ENCODE measurements at regions not wholly inside any gene's neighbourhood (a gene's known extent, or its start where the extent isn't known, plus 50 kb on each side); places are given as distances from the start of the nearest gene placed in this dataset.
A peak's percentile ranks its signal among the peaks of the same experiment; 100 is the strongest.

GRCh38 chr3:72698154-72698917, 149.9 kb downstream of the SHQ1 start:
- ATAC-seq (no peak), DNase-seq (no peak)
- Mint-ChIP-seq H3K4me3 (no peak overlapping the region), H3K4me1 (no peaks in the 10 kb centered on the region), H3K27ac (no peak overlapping the region), H3K27me3 (no peaks in the 10 kb centered on the region), H3K36me3 (ENCODE audit: low read depth) (no peaks in the 10 kb centered on the region), H3K9me3 (ENCODE audit: low read depth) (no peaks in the 10 kb centered on the region)
- CTCF ChIA-PET, result interaction anchor here (0.7 to 1.1 kb wide), 3 partner anchors 32 to 572 kb away, joined by 3 to 4 read pairs (median 3); no protein-coding TSS in a partner anchor
- POLR2A ChIA-PET, result no interaction called here
- intact Hi-C loops (cut with DNase I, micrococcal nuclease), result no loop called here

GRCh38 chr3:72697717-72698116, 150.5 kb downstream of the SHQ1 start:
- ChIA-PET POLR2A (no interaction called here), CTCF (interaction anchor here (0.7 to 1.1 kb wide), 4 partner anchors 32 to 571 kb away, joined by 3 to 4 read pairs (median 3); no protein-coding TSS in a partner anchor)
- H3K27me3 Mint-ChIP-seq, result no peaks in the 10 kb centered on the region

GRCh38 chr3:72696815-72697214, 151.4 kb downstream of the SHQ1 start:
- CTCF ChIA-PET, result interaction anchor here (1.0 kb wide), 1 partner anchor 39 kb away, joined by 3 read pairs; no protein-coding TSS in a partner anchor
- no peak for ATAC-seq
- Mint-ChIP-seq H3K27me3 (no peaks in the 10 kb centered on the region), H3K9me3 (ENCODE audit: low read depth) (no peaks in the 10 kb centered on the region), H3K36me3 (ENCODE audit: low read depth) (no peaks in the 10 kb centered on the region), H3K4me3 (no peak overlapping the region), H3K27ac (no peak overlapping the region), H3K4me1 (no peaks in the 10 kb centered on the region)
- no peak for DNase-seq
- POLR2A ChIA-PET, result no interaction called here
- intact Hi-C loops (cut with DNase I, micrococcal nuclease), result no loop called here

More at GRCh38 chr3:72697717-72698116, 150.5 kb downstream of the SHQ1 start:
- Mint-ChIP-seq H3K27ac (no peak overlapping the region), H3K9me3 (ENCODE audit: low read depth) (no peaks in the 10 kb centered on the region), H3K36me3 (ENCODE audit: low read depth) (no peaks in the 10 kb centered on the region), H3K4me1 (no peaks in the 10 kb centered on the region), H3K4me3 (no peak overlapping the region)
- no peak for DNase-seq
- no peak for ATAC-seq
- intact Hi-C loops (cut with DNase I, micrococcal nuclease), result no loop called here

- intact Hi-C loops (cut with DNase I, micrococcal nuclease), result no loop called here
- POLR2A ChIA-PET, result no interaction called here
- H3K4me3 Mint-ChIP-seq, result no peak overlapping the region
- DNase-seq, result no peak
- ATAC-seq, result no peak
- no peak overlapping the region for H3K27ac Mint-ChIP-seq
- CTCF ChIA-PET, result no interaction called here
- H3K4me1 Mint-ChIP-seq, result no peaks in the 10 kb centered on the region
- no peaks in the 10 kb centered on the region for H3K36me3 Mint-ChIP-seq (ENCODE audit: low read depth)
- no peaks in the 10 kb centered on the region for H3K27me3 Mint-ChIP-seq
- H3K9me3 Mint-ChIP-seq (ENCODE audit: low read depth), result no peaks in the 10 kb centered on the region
Measured at GRCh38 chr3:72694398-72694797, 153.8 kb downstream of the SHQ1 start.

GRCh38 chr3:72692990-72693389, 155.3 kb downstream of the SHQ1 start:
- intact Hi-C loops (cut with DNase I, micrococcal nuclease), result no loop called here
- DNase-seq, result no peak
- no peak for ATAC-seq
- Mint-ChIP-seq H3K4me1 (no peaks in the 10 kb centered on the region), H3K27me3 (no peaks in the 10 kb centered on the region), H3K9me3 (ENCODE audit: low read depth) (no peaks in the 10 kb centered on the region), H3K27ac (no peak overlapping the region), H3K36me3 (ENCODE audit: low read depth) (no peaks in the 10 kb centered on the region), H3K4me3 (no peak overlapping the region)
- CTCF ChIA-PET, result interaction anchor here (0.6 to 1.2 kb wide), 4 partner anchors 19 to 818 kb away, joined by 3 to 4 read pairs (median 3); no protein-coding TSS in a partner anchor
- POLR2A ChIA-PET, result interaction anchor here (0.6 kb wide), 1 partner anchor 490 kb away, joined by 13 read pairs; no protein-coding TSS in a partner anchor

GRCh38 chr3:72690629-72691028, 157.6 kb downstream of the SHQ1 start:
- no peaks in the 10 kb centered on the region for H3K9me3 Mint-ChIP-seq (ENCODE audit: low read depth)
- ChIA-PET CTCF (interaction anchor here (0.6 to 1.1 kb wide), 4 partner anchors 11 to 682 kb away, joined by 3 read pairs; no protein-coding TSS in a partner anchor), POLR2A (no interaction called here)
- H3K27ac Mint-ChIP-seq, result no peak overlapping the region
- ATAC-seq (no peak), DNase-seq (no peak)
- no peaks in the 10 kb centered on the region for H3K36me3 Mint-ChIP-seq (ENCODE audit: low read depth)
- no peaks in the 10 kb centered on the region for H3K27me3 Mint-ChIP-seq
- no peaks in the 10 kb centered on the region for H3K4me1 Mint-ChIP-seq
- intact Hi-C loops (cut with DNase I, micrococcal nuclease), result no loop called here
- H3K4me3 Mint-ChIP-seq, result no peak overlapping the region

GRCh38 chr3:72682936-72683452, 165.3 kb downstream of the SHQ1 start:
- no peak for DNase-seq
- H3K36me3 Mint-ChIP-seq (ENCODE audit: low read depth), result no peaks in the 10 kb centered on the region
- H3K9me3 Mint-ChIP-seq (ENCODE audit: low read depth), result peaks cover 3% of the 10 kb centered on the region
- POLR2A ChIA-PET, result interaction anchor here (0.6 kb wide), 2 partner anchors 139 to 184 kb away, joined by 3 read pairs; no protein-coding TSS in a partner anchor
- peaks cover 12% of the 10 kb centered on the region for H3K4me1 Mint-ChIP-seq
- H3K27ac Mint-ChIP-seq, result no peak overlapping the region
- CTCF ChIA-PET, result interaction anchor here (0.6 to 2.8 kb wide), 3 partner anchors 17 to 516 kb away, joined by 4 to 9 read pairs (median 4); no protein-coding TSS in a partner anchor
- peak; percentile 55 for ATAC-seq
- no peak overlapping the region for H3K4me3 Mint-ChIP-seq
- H3K27me3 Mint-ChIP-seq, result peaks cover 2% of the 10 kb centered on the region
- intact Hi-C loops (cut with DNase I, micrococcal nuclease), result no loop called here

- no peak overlapping the region for H3K27ac Mint-ChIP-seq
- ChIA-PET POLR2A (interaction anchor here (0.7 kb wide), 1 partner anchor 94 kb away, joined by 3 read pairs; no protein-coding TSS in a partner anchor), CTCF (interaction anchor here (2.8 kb wide), 1 partner anchor 15 kb away, joined by 9 read pairs; no protein-coding TSS in a partner anchor)
- H3K4me3 Mint-ChIP-seq, result no peak overlapping the region
- H3K4me1 Mint-ChIP-seq, result peaks cover 12% of the 10 kb centered on the region
- DNase-seq, result no peak
- no peak for ATAC-seq
- intact Hi-C loops (cut with DNase I, micrococcal nuclease), result no loop called here
- peaks cover 2% of the 10 kb centered on the region for H3K27me3 Mint-ChIP-seq
- H3K36me3 Mint-ChIP-seq (ENCODE audit: low read depth), result no peaks in the 10 kb centered on the region
- peaks cover 3% of the 10 kb centered on the region for H3K9me3 Mint-ChIP-seq (ENCODE audit: low read depth)
Measured at GRCh38 chr3:72681598-72681997, 166.6 kb downstream of the SHQ1 start.

- ATAC-seq, result no peak
- Mint-ChIP-seq H3K27ac (no peak overlapping the region), H3K4me1 (peaks cover 12% of the 10 kb centered on the region), H3K4me3 (no peak overlapping the region), H3K36me3 (ENCODE audit: low read depth) (no peaks in the 10 kb centered on the region), H3K27me3 (peaks cover 2% of the 10 kb centered on the region), H3K9me3 (ENCODE audit: low read depth) (peaks cover 3% of the 10 kb centered on the region)
- ChIA-PET POLR2A (no interaction called here), CTCF (no interaction called here)
- no peak for DNase-seq
- intact Hi-C loops (cut with DNase I, micrococcal nuclease), result no loop called here
Measured at GRCh38 chr3:72680766-72681165, 167.5 kb downstream of the SHQ1 start.

- CTCF ChIA-PET, result interaction anchor here (0.6 kb wide), 1 partner anchor 11 kb away, joined by 3 read pairs; no protein-coding TSS in a partner anchor
- H3K36me3 Mint-ChIP-seq (ENCODE audit: low read depth), result no peaks in the 10 kb centered on the region
- peaks cover 12% of the 10 kb centered on the region for H3K4me1 Mint-ChIP-seq
- peaks cover 2% of the 10 kb centered on the region for H3K27me3 Mint-ChIP-seq
- POLR2A ChIA-PET, result no interaction called here
- intact Hi-C loops (cut with DNase I, micrococcal nuclease), result no loop called here
- ATAC-seq, result no peak
- H3K9me3 Mint-ChIP-seq (ENCODE audit: low read depth), result peaks cover 3% of the 10 kb centered on the region
- H3K4me3 Mint-ChIP-seq, result no peak overlapping the region
- DNase-seq, result no peak
- no peak overlapping the region for H3K27ac Mint-ChIP-seq
Measured at GRCh38 chr3:72679540-72680198, 168.6 kb downstream of the SHQ1 start.

- Mint-ChIP-seq H3K36me3 (ENCODE audit: low read depth) (no peaks in the 10 kb centered on the region), H3K9me3 (ENCODE audit: low read depth) (peaks cover 3% of the 10 kb centered on the region), H3K4me1 (peaks cover 12% of the 10 kb centered on the region), H3K27ac (no peak overlapping the region), H3K27me3 (peaks cover 2% of the 10 kb centered on the region), H3K4me3 (no peak overlapping the region)
- ATAC-seq (peak; percentile 30), DNase-seq (peak; percentile 15)
- ChIA-PET CTCF (no interaction called here), POLR2A (no interaction called here)
- intact Hi-C loops (cut with DNase I, micrococcal nuclease), result no loop called here
Measured at GRCh38 chr3:72678867-72679266, 169.4 kb downstream of the SHQ1 start.
